Right lobe of liver (tissue), 4 donors: ENCODE measurements at regions not wholly inside any gene's neighbourhood (a gene's known extent, or its start where the extent isn't known, plus 50 kb on each side); places are given as distances from the start of the nearest gene placed in this dataset.

Experiments used
- POLR2A ChIP-seq: fragments of 450-650 bp; IDR thresholded peaks from one replicate; pipeline ENCODE4 v1.6.1; 2017; ENCODE audit warnings: antibody characterized with exemption, mild to moderate bottlenecking
- TF ChIP-seq, protein P1 (sequence below), 4 donors: fragments of 200-600 bp in 3 of 4; fragments of 450-650 bp in 1 of 4; IDR thresholded peaks; one replicate each; pipeline versions ENCODE4 v1.5.1 to v1.8.0; 2016 to 2022; ENCODE audit warnings: antibody characterized with exemption in 4 of 4, mild to moderate bottlenecking in 2 of 4
- donor health status: DM: no; HTN: no; CAD: no.
- donor health status: DM: no; HTN: no; CAD: no.
- donor health status: DM: no; HTN: yes; CAD: no.

DNA sequence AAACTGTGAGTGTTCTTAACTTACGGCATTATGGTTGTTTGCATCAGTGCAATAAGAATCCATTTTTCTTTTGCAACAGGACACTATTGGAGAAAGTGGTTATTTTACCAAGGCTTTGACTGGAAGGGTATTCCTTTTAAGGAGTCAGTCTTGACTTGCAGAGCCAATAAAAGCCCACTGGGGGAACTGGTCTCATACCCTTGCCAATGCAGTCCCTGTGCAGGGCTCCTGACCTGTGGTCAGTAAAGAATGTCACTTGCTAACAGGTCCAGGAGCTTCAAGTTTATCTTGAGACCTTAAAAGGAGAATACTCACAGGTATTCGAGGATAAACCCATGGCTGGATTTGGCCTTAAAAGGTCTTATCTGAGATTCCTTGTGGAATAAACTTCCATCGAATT, 227.8 kb upstream of the GBE1 start:
- TF ChIP-seq, protein P1, sequence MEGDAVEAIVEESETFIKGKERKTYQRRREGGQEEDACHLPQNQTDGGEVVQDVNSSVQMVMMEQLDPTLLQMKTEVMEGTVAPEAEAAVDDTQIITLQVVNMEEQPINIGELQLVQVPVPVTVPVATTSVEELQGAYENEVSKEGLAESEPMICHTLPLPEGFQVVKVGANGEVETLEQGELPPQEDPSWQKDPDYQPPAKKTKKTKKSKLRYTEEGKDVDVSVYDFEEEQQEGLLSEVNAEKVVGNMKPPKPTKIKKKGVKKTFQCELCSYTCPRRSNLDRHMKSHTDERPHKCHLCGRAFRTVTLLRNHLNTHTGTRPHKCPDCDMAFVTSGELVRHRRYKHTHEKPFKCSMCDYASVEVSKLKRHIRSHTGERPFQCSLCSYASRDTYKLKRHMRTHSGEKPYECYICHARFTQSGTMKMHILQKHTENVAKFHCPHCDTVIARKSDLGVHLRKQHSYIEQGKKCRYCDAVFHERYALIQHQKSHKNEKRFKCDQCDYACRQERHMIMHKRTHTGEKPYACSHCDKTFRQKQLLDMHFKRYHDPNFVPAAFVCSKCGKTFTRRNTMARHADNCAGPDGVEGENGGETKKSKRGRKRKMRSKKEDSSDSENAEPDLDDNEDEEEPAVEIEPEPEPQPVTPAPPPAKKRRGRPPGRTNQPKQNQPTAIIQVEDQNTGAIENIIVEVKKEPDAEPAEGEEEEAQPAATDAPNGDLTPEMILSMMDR (IDR thresholded peaks at IDR 0.05): no peak
- no peak for TF ChIP-seq POLR2A
